NCI-H510A treated with DMSO at 0.1 percent for 48 hours (cell line): ENCODE measurements at regions not wholly inside any gene's neighbourhood (a gene's known extent, or its start where the extent isn't known, plus 50 kb on each side); places are given as distances from the start of the nearest gene placed in this dataset.
"Not testable (repeated sequence)": the region's sequence is repeated elsewhere in the genome, so short reads cannot be mapped to it uniquely, and the experiment has no call there.

ENCODE experiments used
- DNase-seq: peaks from one replicate; lab custom pipeline; 2025; lab: John Stamatoyannopoulos, UW

DNA sequence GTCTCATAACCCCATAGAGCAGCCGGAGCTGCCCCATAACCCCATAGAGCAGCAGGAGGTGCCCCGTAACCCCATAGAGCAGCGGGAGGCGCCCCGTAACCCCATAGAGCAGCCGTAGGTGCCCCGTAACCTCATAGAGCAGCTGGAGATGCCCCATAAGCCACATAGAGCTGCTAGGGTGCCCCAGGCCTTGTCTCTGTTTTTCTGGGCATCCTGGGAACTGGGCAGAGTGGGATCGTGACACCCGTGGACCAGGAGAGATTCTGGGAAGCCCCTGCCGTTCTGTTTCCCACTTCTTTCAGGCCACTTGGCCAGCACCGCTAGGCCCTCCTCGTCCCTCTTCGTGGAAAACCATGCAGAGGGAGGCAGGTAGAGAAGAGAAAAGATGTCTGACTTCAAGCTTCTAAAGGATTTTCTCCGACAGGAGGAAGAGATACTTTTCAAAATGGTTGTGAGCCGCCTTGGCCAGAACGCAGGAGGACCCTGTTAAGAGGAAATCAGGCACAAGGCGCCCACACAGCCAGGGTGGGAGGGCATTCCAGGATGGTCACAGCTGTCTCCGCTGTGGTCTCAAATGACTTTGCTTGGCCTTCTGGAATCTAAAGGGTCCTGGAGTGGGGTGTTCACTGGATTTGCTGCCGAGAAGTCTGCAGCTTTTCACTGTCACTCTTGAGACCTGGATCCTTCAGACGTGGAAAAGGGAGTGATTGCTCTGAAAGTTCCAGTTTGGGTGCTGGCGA, 171.8 kb downstream of the NPIPB11 start:
- DNase-seq: not testable (repeated sequence)

DNA sequence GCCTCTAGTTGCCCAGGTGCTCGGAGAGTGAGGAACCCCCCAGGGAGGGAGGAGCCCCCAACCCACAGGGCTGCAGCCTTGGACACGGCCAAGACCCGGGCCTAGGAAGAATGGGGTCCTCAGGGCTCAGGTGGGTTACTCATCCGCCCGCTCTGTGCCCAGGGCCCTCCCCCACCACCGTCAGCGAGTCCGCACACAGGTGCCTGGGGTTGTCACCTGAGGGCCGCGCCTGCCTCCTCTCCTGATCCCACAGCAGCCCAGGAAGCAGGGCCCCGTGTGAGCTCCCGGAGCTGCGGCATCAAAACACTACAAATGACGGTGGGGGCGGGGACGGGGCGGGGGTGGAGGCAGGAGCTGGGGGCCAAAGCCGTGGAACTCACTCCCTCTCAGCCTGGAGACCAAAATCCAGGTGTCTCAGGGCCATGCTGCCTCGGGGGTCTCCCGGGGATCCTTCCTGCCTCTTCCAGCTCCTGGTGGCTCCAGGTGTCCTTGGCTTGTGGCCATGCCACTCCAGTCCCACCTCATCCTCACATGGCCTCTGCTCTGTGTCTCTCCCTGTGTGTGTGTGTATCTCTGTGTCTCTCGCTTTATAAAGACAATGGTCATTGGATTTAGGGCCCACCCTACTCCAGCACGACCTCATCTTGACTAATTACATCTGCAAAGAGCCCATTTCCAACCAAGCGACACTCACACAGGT, 172.7 kb downstream of the NPIPB11 start:
- DNase-seq: not testable (repeated sequence)

DNA sequence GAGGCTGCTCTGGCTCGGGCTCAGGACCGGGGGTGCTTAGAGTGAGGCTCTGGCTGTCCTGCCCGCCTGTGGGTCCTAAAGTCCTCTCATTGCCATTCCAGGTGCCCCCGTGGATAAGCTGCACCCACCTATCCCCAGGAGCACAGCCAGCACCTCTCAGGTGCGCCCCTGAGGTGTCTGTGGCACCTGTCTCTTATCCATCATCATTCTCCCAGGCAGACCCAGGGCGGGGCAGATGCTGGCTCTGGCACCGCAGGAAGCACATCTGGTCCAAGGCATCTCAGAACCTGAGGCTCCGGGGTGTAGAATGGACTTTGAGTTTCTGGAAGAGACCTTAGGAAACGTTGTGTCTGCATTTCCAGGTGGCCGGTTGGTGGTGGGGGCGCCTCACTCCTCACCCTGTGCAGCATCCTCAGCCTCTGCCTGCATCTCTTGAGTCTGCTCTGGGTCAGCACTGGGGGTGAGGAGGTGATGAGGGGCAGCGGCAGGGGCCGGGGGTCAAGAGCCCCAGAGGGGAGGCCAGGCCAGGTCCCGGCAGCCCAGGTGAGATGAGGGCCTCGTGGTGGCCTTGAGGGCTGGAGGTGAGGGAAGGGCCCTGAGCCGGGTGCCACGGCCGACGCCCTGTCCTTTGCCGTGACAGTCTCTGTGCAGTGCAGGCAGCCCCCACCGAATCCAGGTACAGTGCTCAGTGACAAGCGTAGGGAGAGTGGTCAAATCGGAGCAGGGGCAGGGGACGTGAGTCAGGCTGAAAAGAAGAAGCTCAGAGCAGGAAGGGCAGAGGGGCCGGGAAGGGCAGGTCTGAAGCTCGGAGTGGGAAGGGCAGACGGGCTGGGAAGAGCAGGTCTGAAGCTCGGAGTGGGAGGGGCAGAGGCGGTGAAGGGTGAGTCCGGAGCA, 173.5 kb downstream of the NPIPB11 start:
- DNase-seq: no peak

DNA sequence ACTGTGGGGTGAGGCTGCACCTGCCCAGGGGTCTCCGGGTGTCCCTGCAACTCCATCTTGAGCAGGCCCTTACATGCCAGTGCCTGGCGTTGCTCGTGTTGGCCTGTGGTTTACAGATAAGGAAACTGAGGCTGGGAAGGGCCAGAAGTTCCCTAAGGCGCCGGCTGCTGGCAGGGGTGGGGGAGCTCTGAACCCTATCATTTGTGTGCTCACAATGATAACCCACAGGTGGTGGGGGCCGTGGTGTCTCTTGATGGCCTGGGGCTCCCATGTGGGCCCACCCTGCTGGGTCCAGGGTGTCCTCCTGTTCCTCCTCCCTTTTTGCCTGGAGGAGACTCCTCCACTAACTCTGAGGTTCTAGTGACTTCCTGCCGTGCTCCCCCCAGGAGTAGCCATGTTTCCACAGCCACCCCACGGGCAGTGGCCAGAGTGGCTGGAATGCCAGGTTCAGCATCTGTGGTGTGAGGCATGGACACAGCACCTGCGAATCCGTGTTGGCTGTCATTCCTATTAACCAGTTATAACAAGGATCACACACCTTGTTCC, 174.3 kb downstream of the NPIPB11 start:
- not testable (repeated sequence) for DNase-seq

DNA sequence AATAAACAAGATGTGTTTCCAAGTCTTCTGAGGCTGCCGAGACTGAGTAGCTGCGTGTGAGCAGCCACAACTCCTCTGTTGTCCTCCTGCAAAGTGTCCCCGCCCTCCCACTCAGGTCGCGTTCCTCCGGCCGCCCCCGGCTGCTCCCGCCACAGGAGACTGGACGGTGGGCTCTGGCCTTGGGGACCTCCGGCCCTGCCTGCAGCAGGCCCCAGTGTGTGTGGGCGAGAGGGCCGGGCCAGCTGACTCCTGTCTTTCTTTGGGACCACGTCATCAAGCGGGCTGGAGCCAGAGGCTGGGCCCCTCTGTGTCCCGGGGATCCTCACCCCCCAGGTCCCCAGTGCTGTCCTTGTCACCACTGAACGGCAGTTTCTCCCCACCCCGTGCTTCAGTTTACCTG, 175.3 kb downstream of the NPIPB11 start:
- DNase-seq: no peak

DNA sequence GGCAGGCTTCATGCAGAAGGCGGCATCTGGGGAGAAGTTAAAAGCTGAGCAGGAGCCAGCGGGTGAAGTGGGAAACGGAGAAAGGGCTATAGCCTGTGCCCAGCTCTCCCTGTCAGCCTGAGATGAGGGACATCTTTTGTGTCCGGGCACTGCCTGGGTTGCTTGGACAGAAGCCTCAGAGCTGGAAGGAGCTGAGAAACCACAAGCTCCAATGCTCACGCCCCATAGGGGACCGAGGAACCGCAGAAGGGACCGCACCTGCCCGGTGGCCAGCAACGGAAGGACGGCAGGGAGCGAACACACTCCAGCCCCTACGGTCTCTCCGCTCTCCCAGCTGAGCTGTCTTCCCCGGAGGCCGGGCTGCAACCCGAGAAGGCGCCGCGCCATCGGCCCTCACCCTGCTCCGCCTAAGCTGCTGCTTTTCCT, 175.8 kb downstream of the NPIPB11 start:
- peak; percentile 54 for DNase-seq

DNA sequence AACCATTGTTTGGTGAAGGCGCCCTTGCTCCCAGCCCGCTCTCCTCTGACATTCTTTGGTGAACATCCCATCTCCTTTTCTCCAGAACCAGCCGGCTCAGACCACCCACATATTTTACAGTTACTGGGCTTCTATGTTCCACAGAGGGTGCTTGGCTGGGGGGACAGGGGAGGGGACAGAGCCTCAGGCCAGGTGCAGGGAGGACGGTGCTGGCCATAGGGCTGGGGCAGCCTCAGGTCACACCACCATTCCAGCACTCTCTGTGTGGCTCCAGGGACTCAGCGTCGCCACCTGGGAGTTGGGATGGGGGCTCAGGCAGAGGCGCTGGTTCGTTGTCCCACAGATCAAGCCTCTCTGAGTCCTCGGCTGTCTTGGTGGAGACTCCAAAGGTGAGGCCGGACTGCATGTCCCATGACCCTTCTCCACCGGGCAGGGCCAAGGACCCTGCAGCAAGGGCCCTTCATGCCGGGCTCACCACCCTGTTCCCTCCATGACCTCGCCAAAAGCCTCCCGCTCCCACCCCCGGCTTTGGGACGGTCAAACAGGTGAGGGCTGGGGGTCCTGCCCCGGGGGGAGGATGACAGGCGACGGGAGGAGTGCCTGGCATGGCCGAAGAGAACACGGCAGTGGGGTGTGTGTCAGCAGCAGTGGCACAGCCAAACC, 176.4 kb downstream of the NPIPB11 start:
- DNase-seq: not testable (repeated sequence)

DNA sequence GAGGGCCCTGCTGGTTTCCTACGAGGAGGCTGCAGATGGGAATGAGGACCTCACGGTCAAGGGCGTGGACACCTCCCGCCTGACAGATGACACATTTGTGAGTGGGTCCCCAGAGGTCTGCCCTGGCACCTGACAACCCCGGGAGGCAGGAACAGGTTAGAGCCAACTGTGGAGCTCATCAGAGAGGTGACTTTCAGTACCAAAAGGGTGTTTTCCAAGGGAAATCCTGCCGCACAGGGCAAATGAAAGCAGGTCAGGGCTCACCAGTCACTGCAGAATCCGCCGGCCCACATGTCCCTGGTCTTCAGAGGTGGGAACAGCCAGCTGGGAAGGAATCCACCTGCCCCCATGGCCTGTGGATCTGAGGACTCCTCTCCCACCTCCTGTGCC, 176.9 kb downstream of the NPIPB11 start:
- DNase-seq: not testable (repeated sequence)

DNA sequence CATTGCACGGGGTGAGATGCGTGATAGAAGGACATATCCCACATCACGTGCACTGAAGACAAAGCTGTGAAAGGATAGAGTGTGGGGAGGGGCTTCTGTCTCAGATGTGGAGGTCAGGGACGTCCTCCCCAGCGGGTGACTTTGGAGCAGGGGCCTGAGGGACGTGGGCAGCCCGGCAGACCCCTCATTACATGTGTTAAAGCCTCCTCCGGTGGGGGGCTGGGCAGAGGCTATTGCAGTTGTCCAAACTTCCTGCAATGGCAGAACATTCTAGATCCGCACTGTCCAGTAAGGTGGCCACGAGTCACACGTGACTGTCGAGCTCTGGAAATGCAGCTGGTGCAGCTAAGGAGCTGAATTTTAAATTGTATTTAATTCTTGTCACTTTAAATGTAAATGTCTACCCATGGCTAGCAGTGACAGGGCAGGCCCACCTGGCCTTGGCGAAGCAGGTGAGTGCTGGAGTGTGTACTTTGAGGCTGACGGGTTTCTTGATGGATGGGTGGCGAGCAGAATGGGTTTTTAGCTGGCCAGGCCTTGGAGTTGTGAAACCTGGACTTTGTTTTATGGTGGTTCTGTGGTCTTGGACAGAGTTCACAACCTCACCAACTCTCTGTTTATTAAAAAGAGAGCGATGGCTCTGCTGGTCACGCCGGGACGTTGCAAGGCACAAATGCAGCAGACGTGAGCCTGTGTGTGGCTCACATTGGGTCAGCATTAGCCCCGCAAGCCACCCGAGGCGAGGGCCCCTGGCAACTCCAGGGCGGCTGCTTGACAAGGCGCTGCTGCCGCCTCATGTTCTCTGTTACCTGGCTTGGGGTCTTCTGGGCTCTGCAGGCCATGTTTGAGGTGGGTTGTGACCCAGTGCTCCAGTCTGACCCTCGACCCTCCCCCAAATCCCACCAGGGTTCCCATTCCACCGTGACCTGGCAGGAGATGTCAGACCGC, 177.6 kb downstream of the NPIPB11 start:
- peak; percentile 49 for DNase-seq

DNA sequence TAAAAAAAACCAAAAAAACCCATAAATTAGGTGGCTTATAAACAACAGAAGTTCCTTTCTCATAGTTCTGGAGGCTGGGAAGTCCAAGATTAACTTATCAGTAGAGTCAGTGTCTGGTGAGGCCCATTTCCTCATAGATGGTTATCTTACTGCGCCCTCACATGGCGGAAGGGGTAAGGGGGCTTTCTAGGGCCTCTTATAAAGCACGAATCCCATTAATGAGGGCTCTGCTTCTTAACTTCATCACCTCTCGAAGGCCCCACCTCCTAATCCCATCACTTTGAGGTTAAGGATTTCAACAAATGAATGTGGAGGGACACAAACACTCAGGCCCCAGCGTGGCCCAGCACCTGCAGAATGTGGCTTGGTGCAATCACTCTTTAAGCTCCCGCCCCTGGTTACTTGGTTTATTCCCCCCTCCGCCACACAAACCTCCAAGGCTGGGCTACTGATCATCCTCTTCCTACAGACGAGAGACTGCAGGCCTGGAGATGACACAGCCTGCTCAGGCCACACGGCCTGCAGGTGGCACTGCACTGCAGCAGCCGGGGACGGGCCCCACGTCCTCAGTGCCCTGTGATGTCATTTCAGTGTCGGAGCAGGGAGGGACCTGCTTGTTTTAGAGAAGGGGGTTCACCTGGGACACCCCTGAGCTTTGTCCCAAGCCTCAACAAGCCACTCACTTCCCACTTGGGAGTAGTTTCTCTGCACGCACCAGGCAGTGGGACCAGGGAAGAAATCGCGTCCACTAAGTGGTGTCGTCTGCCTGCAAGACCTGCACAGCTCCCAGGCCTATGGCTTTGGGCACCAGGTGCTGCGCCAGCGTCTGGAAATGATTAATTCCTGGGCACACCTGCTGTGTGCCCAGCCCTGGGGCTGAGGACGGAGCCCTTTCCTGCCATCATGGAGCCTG, 178.5 kb downstream of the NPIPB11 start:
- DNase-seq: peak; percentile 60

DNA sequence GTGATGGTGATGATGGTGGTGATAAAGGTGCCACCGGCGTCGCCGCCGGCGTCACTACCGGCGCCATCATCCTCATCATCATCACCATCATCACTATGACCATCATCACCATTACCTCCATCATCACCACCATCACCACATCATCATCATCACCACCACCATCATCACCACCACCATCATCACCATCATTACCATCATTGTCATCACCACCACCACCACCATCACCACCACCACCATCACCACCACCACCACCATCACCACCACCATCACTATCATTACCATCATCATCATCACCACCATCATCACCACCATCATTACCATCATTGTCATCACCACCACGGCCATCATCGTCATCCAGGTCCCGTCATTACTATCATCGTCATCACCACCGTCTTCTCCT, 179.7 kb downstream of the NPIPB11 start:
- no peak for DNase-seq

DNA sequence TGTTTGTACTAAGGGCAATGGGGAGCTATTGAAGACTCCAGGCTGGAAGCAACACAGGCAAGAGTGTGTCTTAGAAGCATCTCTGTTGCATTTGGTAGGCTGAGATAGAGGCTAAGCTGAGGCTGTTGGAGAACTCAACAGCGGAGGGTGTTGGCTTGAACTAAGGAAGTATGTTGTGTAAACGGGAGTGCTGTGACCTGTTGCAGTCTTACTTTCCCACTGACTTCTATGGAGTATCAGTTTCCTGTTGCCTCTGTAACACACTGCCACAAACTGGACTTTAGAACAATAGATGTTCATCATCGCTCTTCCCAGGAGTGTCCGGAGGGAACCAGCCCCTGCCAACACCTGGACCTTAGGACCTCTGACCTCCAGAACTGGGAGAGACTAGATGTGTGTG, 181.8 kb downstream of the NPIPB11 start:
- not testable (repeated sequence) for DNase-seq

DNA sequence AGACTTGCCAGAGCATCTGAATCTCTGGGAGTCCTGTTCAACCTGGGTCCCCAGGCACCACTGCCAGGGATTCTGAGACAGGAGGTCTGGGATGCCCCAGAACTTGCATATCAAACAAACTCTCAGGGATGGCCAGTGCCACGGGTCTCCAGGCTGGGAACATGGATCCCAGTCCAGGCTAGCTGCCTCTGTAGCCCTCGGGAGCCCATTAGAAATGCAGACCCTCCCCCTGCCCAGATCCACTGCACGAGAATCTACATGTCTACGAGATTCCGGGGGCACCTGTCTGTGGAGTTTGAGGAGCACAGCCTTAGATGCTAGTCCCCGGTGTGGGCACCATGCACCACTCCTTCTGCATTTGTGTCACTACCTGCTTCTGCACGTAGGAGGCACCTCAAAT, 183.9 kb downstream of the NPIPB11 start:
- DNase-seq: not testable (repeated sequence)

DNA sequence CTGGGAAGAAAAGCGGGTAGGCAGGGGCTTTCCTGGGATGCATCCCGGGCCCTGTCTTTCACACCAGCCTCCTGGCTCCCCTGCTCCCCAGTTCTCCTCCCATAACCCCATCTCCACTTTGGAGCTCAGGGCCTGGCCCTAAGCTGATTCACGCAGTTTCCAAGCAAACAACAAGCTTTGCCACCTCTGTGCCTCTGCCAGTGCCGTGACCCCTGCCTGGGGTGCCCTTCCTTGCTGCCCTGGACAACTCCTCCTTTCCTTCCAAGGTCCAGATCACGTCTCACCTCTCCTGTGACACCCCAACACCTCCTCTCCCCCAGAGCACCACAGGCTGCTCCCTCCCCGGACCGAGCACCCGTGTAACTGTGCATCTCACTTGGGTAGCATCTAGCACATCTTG, 184.5 kb downstream of the NPIPB11 start:
- not testable (repeated sequence) for DNase-seq

DNA sequence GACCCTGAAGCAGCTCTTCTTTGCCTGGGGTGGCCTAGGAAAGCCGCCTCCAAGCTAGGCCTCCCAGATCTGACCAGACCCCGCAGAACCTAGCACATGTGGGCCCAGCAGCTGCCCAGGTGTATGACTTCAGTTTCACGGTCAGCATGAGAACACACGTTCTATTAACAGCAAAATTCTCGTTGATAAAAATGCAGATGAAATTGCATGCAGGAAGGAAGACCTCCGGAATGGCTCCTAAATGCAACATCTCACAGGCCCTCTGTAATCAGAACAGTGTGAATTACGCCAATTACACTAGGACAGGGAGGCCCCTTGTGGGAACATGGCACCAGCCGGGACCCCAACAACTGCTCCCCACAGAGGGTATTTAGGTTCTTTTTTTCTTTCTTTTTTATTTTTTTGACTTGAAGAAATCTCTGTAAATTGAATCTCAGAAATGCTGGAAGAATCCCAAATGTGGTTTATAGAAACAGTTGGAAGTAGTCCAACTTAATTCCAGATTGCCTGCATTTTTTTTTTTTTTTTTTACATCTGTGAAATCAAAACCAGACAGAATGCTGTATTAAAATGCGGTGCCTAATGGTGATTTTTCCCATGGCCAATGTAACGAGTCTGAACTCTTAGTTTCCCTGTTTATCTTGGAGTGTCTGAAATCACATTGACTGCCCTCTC, 185.1 kb downstream of the NPIPB11 start:
- DNase-seq: not testable (repeated sequence)

DNA sequence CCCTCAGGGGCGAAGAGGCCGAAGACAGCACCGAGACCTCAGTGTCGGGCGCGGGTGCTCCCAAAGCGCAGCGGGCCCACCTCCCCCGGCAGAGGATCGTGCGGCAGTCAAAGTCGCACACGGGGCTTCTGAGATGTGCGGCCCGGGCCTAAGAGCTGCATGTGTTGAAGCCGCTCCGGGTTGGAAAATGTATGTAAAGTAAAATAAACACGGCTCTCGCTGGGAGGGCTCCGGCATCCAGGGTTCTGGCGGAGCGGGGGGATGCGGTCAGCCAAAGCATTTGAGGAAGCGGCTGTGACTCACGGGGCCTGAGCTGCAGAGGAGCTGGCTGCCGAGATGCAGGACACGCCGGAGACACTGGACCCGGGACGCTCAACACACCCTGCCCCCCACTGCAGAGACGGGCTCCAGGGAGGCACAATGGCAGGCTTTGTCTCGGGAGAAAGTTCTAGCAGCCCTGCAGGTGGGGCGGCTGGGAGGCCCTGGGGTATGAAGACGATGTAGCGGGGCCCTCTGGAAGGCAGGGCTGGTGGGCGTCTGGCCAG, 185.8 kb downstream of the NPIPB11 start:
- DNase-seq: not testable (repeated sequence)

DNA sequence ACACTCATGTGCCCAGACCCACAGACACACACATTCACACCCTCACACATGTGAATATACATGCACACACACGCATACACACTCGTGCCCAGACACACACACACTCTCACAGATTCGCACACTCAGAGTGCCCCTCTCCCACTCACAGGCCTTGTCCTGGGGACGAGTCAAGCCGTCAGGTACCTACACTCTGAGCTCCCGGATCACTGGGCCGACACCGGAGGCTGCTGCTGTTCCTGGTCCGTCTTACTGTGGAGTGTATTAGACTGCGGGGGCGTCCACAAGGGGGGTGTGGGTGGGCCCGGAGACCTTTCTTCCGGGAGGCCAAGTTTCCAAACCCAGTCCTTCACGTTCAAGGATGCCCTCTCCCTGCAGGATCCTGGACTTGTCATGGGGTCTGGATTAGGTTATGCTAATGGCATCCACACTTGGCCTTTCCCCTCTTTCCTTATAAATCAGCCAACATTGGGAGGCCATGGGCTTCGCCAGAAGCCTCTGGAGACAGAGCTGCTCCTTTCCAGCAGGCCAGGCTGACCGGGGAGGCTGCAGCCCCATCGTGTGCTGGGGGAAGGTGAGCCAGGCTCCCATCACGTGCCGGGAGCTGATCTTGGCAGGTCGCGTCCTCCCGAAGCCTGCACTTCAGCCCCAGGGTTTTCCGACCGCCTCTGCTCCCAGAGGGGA, 186.4 kb downstream of the NPIPB11 start:
- DNase-seq: not testable (repeated sequence)

DNA sequence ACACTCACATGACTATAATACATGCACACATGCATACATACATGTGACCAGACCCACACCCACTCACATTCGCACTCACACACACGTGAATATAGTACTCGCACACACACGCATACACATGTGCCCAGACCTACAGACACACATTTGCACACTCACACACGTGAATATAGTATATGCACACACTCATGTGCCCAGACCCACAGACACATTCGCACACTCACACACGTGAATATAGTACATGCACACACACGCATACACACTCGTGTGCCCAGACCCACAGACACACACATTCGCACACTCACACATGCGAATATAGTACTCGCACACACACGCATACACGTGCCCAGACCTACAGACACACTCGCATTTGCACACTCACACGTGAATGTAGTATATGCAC, 186.9 kb downstream of the NPIPB11 start:
- not testable (repeated sequence) for DNase-seq
